HL-60 (cell line): ENCODE measurements at regions not wholly inside any gene's neighbourhood (a gene's known extent, or its start where the extent isn't known, plus 50 kb on each side); places are given as distances from the start of the nearest gene placed in this dataset.

Source experiments
- DNase-seq, 2 experiments: peaks; one replicate each; pipeline ENCODE4 v3.0.0-alpha.2; 2010 to 2020; ENCODE audit warnings: low read depth in 1 of 2, low spot score in 1 of 2
- H3K27ac ChIP-seq: fragments of 250-450 bp; sonication (Bioruptor Pico); replicated peaks from 2 replicates; pipeline ENCODE4 v1.5.1; 2020; ENCODE audit warnings: mild to moderate bottlenecking, moderate library complexity
- H3K27me3 ChIP-seq: fragments of 250-450 bp; sonication (Bioruptor Pico); 2 replicates; pipeline ENCODE4 v1.5.1; 2021; ENCODE audit warnings: mild to moderate bottlenecking, moderate library complexity; ENCODE audit not compliant: insufficient read depth, poor library complexity, severe bottlenecking
- H3K4me3 ChIP-seq: replicated peaks from 2 replicates; pipeline ENCODE4 v1.5.1; 2011; ENCODE audit warnings: mild to moderate bottlenecking, control low read depth, low read length; ENCODE audit not compliant: insufficient read depth
- CTCF ChIP-seq: IDR thresholded peaks from one replicate; pipeline ENCODE4 v1.5.1; 2011; ENCODE audit warnings: low read length, control low read depth, inconsistent platforms; ENCODE audit not compliant: insufficient read depth
- GABPA ChIP-seq: IDR thresholded peaks from 2 replicates; pipeline ENCODE4 v1.6.1; 2012; ENCODE audit warnings: low read depth
- POLR2AphosphoS5 ChIP-seq: IDR thresholded peaks from 2 replicates; pipeline ENCODE4 v1.6.1; 2012; ENCODE audit warnings: low read depth
- SPI1 ChIP-seq: IDR thresholded peaks from 2 replicates; pipeline ENCODE4 v1.6.1; 2012; ENCODE audit warnings: low read depth, mild to moderate bottlenecking, borderline replicate concordance
- TF ChIP-seq, protein P1 (sequence below): IDR thresholded peaks from 2 replicates; pipeline ENCODE4 v1.6.1; 2012; ENCODE audit warnings: low read depth; ENCODE audit not compliant: insufficient replicate concordance

DNA sequence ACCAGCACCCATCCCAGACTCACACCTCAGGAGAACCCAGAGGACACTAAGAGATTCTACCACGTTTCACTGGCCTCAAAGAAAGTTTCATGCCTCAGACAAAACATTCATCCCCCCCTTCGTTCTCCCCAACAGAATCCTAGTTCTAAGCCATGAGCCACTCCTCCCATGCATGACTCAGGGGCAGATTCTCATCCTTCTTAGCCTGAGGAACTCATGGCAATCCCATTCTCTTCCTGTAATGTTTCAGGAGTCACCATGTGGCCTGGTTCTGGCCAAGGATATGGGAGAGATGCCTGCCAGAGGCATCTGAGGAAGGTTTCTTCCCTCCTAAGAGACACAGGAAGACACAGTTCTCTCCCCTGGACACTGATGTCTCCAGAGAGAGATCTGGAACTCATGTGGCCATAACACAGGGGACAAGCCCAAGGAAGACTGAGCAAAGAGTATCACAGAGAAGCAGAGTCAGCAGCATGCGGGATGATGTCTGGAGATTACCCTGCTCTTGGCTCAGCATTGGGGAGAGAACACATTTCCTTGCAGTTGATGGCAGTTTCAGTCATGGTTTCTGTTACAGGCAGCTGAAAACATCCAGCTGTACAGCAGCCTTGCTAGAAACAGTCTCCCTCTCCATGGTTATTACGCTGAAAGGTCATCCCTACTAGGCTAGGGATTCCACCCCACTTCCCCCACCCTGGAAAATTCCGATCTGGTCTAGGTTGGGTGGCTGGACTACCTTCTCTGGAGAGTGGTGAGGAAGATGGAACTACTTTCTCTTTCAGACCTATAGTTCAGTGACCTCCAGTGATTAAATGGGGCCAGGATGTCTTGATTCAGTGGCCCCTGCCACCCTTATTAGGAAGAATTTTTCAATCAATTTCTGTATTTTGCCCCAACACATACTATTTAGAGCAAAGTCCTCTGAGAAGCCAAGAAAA, 115.4 kb downstream of the ZNF608 start:
- DNase-seq = no peak
- no peak overlapping the region for H3K27ac ChIP-seq
- H3K4me3 ChIP-seq = no peak overlapping the region
- H3K27me3 ChIP-seq = no peaks in the 10 kb centered on the region
- TF ChIP-seq SPI1 (no peak), GABPA (no peak), POLR2AphosphoS5 (no peak), CTCF (no peak)
- TF ChIP-seq, protein P1, sequence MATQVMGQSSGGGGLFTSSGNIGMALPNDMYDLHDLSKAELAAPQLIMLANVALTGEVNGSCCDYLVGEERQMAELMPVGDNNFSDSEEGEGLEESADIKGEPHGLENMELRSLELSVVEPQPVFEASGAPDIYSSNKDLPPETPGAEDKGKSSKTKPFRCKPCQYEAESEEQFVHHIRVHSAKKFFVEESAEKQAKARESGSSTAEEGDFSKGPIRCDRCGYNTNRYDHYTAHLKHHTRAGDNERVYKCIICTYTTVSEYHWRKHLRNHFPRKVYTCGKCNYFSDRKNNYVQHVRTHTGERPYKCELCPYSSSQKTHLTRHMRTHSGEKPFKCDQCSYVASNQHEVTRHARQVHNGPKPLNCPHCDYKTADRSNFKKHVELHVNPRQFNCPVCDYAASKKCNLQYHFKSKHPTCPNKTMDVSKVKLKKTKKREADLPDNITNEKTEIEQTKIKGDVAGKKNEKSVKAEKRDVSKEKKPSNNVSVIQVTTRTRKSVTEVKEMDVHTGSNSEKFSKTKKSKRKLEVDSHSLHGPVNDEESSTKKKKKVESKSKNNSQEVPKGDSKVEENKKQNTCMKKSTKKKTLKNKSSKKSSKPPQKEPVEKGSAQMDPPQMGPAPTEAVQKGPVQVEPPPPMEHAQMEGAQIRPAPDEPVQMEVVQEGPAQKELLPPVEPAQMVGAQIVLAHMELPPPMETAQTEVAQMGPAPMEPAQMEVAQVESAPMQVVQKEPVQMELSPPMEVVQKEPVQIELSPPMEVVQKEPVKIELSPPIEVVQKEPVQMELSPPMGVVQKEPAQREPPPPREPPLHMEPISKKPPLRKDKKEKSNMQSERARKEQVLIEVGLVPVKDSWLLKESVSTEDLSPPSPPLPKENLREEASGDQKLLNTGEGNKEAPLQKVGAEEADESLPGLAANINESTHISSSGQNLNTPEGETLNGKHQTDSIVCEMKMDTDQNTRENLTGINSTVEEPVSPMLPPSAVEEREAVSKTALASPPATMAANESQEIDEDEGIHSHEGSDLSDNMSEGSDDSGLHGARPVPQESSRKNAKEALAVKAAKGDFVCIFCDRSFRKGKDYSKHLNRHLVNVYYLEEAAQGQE = no peak

DNA sequence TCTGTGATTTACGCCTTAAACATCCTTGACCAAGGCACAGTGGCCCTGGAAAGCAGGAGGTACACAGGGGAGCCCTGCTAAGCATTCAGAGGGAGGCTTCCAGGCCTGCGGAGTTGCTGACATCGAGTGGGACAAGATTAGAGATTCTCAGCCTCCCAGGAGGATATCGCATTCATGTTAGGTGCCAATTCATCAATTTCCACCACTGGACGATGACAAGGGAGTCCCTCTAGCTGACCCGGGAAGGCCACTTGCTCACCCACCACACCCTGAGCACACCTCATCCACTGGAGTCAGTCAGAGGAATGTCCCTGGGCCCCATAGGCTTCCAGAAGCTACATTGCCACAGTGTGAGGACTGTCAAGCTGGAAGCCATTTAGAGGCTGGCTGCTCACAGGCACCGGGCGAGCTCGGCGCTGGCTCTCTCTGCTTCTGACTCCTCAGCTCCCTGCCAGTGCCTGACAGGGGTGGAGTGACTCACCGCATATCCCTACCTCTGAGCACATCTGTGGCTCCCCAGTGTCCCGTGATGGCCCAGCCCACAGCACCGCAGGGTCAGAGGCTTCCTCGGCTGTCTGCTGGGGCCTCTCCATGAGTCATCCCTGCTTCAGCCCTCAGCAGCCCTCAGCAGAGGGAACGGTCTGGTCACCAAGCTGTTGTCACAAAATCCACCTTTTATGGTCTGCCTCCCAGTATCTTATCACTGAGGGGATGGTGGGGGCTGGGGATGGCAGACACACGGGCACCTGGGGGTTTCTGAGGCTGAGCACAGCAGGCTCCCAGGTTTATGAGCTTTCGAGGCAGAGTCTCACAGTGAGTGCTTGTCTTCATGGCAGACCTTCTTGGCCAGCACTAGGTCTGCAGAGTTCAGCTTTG, 117.5 kb downstream of the ZNF608 start:
- Histone ChIP-seq H3K4me3 (no peak overlapping the region), H3K27ac (no peak overlapping the region), H3K27me3 (no peaks in the 10 kb centered on the region)
- DNase-seq = no peak
- TF ChIP-seq GABPA = no peak
- TF ChIP-seq POLR2AphosphoS5 = no peak
- TF ChIP-seq, protein P1 = no peak
- TF ChIP-seq SPI1 = no peak
- no peak for TF ChIP-seq CTCF

- DNase-seq = no peak
- Histone ChIP-seq H3K4me3 (no peak overlapping the region), H3K27ac (no peak overlapping the region), H3K27me3 (no peaks in the 10 kb centered on the region)
- TF ChIP-seq CTCF = no peak
- no peak for TF ChIP-seq SPI1
- no peak for TF ChIP-seq POLR2AphosphoS5
- TF ChIP-seq GABPA = no peak
- TF ChIP-seq, protein P1 = no peak
These were observed 118.4 kb downstream of the ZNF608 start for GRCh38 chr5:124627815-124628595.
